ENCODE measurements at regions not wholly inside any gene's neighbourhood (a gene's known extent, or its start where the extent isn't known, plus 50 kb on each side); places are given as distances from the start of the nearest gene placed in this dataset.

- intact Hi-C loops (cut with micrococcal nuclease): no loop called here
- H3K4me2 ChIP-seq (ENCODE audit: low read length): peak overlapping the region; percentile 30
Observed at GRCh38 chr10:28913436-28914237, 236.3 kb downstream of the BAMBI start.

More at GRCh38 chr10:28913436-28914237, 236.3 kb downstream of the BAMBI start:
- Histone ChIP-seq H3K4me1 (ENCODE audit: control insufficient read depth in 1 of 2, insufficient read depth in 2 of 2, low read length in 2 of 2) (peaks cover 0 to 8% of the 10 kb centered on the region in 2 experiments; a peak in 3 of 4 replicates), H3K27ac (ENCODE audit: low read depth, low read length) (no peak overlapping the region), H4K20me1 (ENCODE audit: insufficient read depth) (no peaks in the 10 kb centered on the region), H2AFZ (ENCODE audit: low read depth, low read length, poor library complexity, severe bottlenecking) (no peak overlapping the region), H3K9ac (ENCODE audit: low read length) (no peak overlapping the region), H3K9me3 (ENCODE audit: control insufficient read depth in 1 of 2, insufficient read depth in 1 of 2, low read depth in 1 of 2, low read length in 2 of 2) (no peaks in the 10 kb centered on the region), H3K27me3 (ENCODE audit: insufficient read depth, low read length) (no peaks in the 10 kb centered on the region), H3K36me3 (ENCODE audit: control insufficient read depth in 1 of 2, insufficient read depth in 2 of 2, low read length in 2 of 2) (no peaks in the 10 kb centered on the region), H3K9me2 (ENCODE audit: insufficient read depth) (no peaks in the 10 kb centered on the region), H3K4me3 (replicated peaks in 1 of 2; ENCODE audit: low read depth in 1 of 2, low read length in 2 of 2) (no peak overlapping the region), H3K79me2 (ENCODE audit: insufficient read depth, low read length) (no peaks in the 10 kb centered on the region)
- ChIA-PET POLR2A (no interaction called here), RAD21 (ENCODE audit: low non-redundant PET in 1 of 2, low total read pairs in 2 of 2, uncharacterized antibody in 2 of 2, unreplicated experiment in 2 of 2) (no interaction called here), CTCF (no interaction called here)
- TF ChIP-seq SP1 (IDR thresholded peaks at IDR 0.05; ENCODE audit: low read depth) (0 out of 2 replicates have a peak, but pooled peaks have one; percentile 17), REST (IDR thresholded peaks at IDR 0.05; ENCODE audit: low read depth) (no peak)
- no TSS peak for BruUV-seq (replicated peaks)
- ATAC-seq (peak; percentile 63), DNase-seq (ENCODE audit: low read depth, low spot score) (no peak)

Measured in HCT116 (cell line).